HG03097 (cell line): ENCODE measurements at regions not wholly inside any gene's neighbourhood (a gene's known extent, or its start where the extent isn't known, plus 50 kb on each side); places are given as distances from the start of the nearest gene placed in this dataset.

ENCODE experiments used
- ATAC-seq: cut with Tn5 transposase; IDR thresholded peaks from one replicate; pipeline ENCODE4 v1.9.1; 2021; ENCODE audit not compliant: unreplicated experiment, low FRiP score

- ATAC-seq: no peak
These were observed 137.9 kb downstream of the SLC4A3 start for GRCh38 chr2:219765231-219765911.

- ATAC-seq: no peak
These were observed 139.2 kb downstream of the SLC4A3 start for GRCh38 chr2:219766658-219767057.

GRCh38 chr2:219769090-219769910 lies 141.9 kb downstream of the SLC4A3 start:
- ATAC-seq: no peak

- no peak for ATAC-seq
These were observed 144.7 kb downstream of the SLC4A3 start for GRCh38 chr2:219772103-219772635.

- no peak for ATAC-seq
These were observed 145.3 kb downstream of the SLC4A3 start for GRCh38 chr2:219772697-219773096.

- ATAC-seq: no peak
These were observed 148.1 kb downstream of the SLC4A3 start for GRCh38 chr2:219775506-219775905.

GRCh38 chr2:219777388-219777787 lies 150.0 kb downstream of the SLC4A3 start:
- no peak for ATAC-seq

- no peak for ATAC-seq
These were observed 150.8 kb downstream of the SLC4A3 start for GRCh38 chr2:219778189-219778588.

GRCh38 chr2:219782737-219783348 lies 155.4 kb downstream of the SLC4A3 start:
- no peak for ATAC-seq

- no peak for ATAC-seq
These were observed 156.0 kb downstream of the SLC4A3 start for GRCh38 chr2:219783359-219783975.

- ATAC-seq: no peak
These were observed 156.7 kb downstream of the SLC4A3 start for GRCh38 chr2:219784178-219784577.

GRCh38 chr2:219789476-219789875 lies 162.0 kb downstream of the SLC4A3 start:
- no peak for ATAC-seq

GRCh38 chr2:219792446-219792845 lies 165.0 kb downstream of the SLC4A3 start:
- ATAC-seq: no peak

- ATAC-seq: no peak
These were observed 171.0 kb downstream of the SLC4A3 start for GRCh38 chr2:219798430-219798829.

GRCh38 chr2:219803294-219803693 lies 175.9 kb downstream of the SLC4A3 start:
- no peak for ATAC-seq

- ATAC-seq: no peak
These were observed 183.5 kb downstream of the SLC4A3 start for GRCh38 chr2:219810895-219811294.

GRCh38 chr2:219812672-219813071 lies 185.2 kb downstream of the SLC4A3 start:
- ATAC-seq: no peak

- no peak for ATAC-seq
These were observed 193.3 kb downstream of the SLC4A3 start for GRCh38 chr2:219820767-219821166.

GRCh38 chr2:219823574-219823973 lies 196.1 kb downstream of the SLC4A3 start:
- ATAC-seq: no peak

GRCh38 chr2:219824996-219825395 lies 197.6 kb downstream of the SLC4A3 start:
- no peak for ATAC-seq

GRCh38 chr2:219828127-219828526 lies 200.7 kb downstream of the SLC4A3 start:
- ATAC-seq: no peak
